Pulmonary artery endothelial cell (primary cell): ENCODE measurements at regions not wholly inside any gene's neighbourhood (a gene's known extent, or its start where the extent isn't known, plus 50 kb on each side); places are given as distances from the start of the nearest gene placed in this dataset.

ENCODE experiments used
- DNase-seq: peaks from one replicate; pipeline ENCODE4 v3.0.0-alpha.2; 2011; ENCODE audit warnings: low read depth, low spot score

DNA sequence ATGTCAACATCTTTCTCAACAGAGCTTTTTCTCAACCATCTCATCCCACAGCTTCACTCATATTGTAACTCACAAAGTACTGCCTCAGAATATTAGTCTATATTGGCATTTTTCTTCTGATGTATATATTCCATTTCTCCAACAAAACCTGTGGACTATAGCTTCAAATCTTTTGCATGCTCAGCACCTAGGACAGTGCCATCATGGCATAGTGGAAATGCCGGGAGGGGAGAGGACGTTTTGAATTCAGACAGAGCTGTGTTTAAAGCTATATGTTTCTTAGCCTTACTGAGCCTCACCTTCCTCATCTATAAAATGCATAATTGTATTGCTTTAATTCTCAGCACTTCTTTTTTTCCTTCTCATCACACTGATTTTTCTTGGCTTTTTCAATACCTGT is 452.6 kb downstream of the GALC start:
- no peak for DNase-seq

DNA sequence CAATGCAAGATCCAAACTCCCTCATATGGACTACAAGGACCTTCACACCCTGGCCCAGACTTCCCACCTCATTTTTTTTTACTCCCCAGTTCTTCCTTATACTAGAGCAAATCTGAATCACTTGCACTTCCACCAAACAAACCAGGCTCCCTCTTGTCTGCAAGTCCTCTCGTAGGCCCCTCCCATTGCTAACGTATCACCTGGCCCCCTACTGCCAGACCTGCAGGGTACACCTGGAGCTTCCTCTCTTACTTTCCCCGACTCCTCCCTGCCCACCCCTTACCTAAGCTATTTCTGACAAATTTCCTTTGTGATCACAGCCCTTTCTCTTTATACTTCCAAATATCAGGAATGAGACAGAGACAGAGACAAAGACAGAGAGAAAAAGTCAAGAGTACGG is 463.9 kb downstream of the GALC start:
- no peak for DNase-seq

DNA sequence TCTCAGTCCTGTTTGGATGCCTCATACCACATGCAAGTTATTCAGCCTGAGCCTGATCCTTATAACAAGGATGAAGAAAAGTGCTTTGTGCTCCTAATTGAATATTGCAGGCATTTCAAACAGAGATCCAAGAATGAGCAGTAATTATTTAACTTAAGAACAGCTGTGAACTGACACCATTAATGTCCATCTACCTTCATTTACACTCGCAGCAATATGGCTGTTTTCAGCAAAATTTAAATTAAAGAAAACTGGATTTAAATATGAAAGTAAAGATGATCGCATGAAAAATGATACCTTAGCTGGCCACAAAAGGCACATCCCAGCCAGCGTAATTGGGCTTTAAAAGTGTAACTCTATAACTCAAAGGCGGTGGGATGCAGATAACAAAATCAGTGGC is 466.3 kb downstream of the GALC start:
- DNase-seq: no peak

DNA sequence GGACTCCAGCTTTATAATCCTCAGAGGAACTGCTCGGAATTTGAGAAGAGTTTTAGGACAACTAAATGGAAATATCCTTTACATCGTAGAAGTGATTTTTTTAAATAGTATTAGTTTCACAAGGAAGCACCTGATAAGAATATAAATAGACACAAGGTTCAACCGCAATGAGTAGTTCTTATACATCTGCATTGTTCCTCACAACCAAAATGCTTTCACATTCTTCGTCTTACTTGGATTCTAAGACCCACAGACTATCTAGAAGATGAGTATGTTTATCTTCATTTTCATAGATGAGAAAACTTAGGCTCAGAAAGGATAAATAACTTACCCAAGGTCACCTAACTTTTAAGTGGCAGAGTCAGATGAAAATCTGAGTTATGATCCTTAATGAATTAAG is 469.0 kb downstream of the GALC start:
- DNase-seq: no peak

DNA sequence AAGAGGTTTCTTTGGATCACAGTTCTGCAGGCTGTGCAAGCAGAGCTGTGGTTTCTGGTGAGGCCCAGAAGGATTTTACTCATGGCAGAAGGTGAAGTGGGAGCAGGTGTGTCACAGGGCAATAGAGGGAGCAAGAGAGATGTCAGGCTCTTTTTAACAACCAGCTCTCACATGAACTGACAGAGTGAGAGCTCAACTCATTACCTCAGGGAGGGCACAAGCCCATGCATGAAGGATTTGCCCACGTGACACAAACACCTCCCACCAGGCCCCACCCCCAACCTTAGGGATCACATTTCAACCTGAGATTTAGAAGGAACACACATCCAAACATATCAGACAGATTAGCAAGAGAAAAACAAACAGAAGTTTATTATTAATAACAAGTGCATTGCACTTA is 470.4 kb downstream of the GALC start:
- DNase-seq: no peak

DNA sequence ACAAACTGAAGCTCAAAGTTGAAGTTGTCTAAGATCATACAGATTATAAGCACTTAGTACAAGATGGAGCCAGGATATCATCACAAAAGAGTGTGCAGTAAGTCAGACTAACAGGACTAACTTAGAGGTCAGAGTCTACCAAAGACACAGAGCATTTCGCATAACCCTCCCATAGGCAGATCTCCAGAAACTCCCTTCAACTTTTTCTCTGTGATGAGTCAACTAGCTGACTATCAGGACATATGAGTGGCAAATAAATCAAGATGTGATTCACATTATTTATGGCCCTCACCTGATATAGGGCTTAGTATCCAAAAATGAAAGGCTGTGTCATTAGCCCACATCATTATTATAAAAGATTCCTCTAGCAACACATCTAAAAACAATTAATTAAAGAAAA is 484.6 kb downstream of the GALC start:
- DNase-seq: no peak

DNA sequence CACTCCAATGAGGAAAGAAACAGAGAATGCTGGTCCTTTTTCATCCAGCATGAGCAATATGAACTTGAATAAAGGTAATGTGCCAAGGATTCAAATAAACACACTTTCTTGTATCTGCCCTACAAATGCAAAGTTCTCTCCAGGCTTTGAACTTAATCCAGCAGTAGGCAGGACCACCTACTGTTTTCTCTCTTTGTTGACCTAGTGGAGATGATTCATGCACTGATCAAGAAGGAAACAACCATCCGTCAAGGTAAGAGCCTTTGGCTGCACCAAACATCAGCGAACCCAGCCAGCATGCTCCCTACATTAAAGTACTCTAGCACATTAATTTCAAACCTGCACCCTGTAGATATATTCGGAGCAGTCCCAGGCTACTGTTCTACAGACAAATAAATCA is 489.3 kb downstream of the GALC start:
- DNase-seq: no peak

DNA sequence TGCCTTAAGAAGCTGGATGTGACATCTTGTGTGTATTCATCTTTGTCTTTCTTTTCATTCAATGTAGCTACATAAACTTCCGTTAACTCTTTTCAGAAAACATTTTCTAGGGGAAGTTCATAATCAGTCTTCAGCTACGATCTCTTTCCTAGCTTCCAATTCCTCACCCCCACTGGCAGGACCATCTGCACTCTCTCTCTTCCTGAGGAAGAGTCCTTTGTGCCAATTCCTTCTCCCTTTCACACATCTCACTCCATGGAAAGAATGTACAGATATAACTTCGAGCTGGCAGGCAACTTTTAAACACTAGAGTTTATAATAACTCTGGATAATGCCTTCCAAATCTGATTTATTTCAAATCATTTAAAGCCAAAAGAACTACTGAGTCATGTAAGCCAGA is 495.7 kb downstream of the GALC start:
- DNase-seq: no peak

DNA sequence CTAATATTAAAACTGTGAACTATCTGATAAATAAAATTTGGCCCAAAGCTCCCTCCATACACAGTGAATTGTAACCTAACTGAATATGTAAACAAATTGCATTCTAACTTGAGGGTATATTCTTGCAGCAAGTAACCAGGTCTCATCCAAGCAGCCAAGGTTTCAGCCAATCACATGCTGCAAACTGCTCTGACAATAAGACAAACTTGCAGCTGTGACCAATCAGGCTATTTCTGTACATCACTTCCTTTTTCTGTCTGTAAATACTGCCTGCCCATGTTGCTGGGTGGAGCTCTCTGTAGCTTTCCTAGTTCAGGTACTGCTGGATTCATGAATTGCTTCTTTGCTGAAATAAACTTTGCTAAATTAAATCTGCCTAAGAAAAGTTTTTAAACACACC is 499.0 kb downstream of the GALC start:
- DNase-seq: no peak

DNA sequence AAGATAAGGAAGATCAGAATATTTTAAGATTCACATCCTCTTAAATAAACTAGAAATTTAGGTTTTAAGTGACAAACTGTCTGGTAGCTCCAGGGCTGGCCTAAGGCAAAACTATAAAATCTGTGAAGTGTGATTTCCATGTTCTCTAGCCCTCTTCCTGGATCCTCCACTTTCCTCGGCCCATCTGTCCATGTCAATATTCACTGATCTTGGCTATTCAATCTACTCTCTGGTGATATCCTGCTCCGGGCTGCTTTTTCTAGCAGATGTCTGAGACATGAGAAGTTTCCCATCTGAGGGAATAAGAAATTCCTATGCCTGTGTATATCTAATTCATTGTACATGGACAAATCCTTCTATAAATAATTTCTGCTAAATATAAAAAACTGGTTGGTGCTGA is 500.4 kb downstream of the GALC start:
- no peak for DNase-seq

DNA sequence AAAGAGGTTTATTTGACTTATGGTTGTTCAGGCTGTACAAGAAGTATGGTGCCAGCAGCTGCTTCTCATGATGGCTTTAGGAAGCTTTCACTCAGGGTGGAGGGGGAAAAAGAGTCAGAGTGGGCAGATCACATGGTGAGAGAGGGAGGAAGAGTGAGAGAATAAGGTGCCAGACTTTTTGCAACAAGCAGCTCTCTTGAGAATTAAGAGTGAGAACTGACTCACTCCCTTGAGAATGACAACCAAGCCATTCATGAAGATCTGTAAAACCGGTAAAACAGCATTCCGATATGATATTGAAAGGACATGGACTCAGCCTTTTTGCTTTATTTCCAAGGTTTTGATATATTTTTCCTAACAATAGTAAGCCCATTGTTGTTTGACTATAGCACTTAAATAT is 501.2 kb downstream of the GALC start:
- DNase-seq: no peak

DNA sequence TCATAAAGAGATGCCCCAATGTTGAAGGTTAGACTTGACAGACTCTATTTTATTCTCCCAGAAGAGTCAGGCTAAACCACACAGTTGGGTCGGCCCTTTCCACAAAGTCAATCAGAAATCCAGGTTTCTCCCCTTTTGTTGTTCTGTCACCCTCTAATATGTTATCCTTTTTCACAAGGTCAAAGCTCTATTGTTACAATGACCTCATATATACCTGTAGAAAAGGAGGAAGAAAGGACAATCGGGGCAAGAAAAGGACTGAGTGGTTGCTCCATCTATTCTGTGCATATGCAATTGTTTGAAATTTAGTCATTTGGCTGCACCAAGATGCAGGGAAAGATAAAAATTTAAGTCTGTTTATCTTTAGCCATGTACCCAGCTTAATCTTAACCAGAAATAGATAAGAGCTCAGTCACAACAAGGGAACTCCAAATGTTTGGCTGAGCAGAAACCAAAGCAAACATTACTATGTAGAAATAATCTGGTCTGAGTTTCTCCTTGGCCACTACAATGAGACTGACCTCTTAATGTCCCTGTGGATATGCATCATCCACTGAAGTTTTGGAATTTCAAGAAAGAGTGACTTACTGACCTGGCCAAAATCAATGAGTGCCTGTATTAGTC is 503.7 kb downstream of the GALC start:
- no peak for DNase-seq

DNA sequence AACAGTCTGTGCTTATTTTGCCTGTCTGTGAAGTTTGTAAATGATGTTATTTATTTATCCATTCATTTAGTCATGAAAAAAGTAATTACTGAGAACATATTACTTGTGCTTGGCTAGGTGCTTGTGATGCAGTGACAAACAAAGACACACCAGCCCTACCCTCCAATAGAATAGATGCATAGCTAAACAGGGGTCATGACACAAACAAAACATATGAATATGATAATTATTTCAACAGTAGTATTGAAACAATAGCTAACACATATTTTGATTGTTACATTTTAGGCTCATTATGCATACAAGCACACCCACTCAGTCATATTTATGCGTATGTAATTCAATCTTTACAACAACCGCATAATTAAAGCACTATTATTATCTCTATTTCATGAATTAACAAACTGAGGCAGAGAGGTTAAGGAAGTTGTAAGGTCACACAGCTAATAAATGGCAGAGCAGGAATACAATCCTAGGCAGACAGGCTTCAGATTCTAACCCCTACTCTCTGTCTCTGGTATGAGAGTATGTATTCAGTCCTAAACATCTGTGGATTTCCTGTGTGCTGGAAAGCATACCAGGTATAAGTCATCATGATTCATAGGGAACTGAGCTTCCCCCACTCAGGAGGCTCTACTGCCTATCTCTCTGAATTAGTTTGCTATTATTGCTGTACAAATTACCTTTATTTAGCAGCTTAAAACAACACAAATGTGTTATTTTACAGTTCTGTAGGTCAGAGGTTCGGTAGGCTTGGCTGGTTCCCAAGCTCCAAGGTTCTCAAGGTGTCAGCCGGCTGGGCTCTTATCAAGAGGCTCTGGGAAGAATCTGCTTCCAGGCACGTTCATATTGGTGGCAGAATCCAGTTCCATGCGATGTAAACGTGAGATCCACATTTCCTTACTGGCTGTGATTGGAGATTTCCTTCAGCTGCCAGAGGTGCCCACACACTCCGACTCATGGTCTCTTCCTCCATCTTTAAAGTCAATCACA is 509.4 kb downstream of the GALC start:
- DNase-seq: no peak

DNA sequence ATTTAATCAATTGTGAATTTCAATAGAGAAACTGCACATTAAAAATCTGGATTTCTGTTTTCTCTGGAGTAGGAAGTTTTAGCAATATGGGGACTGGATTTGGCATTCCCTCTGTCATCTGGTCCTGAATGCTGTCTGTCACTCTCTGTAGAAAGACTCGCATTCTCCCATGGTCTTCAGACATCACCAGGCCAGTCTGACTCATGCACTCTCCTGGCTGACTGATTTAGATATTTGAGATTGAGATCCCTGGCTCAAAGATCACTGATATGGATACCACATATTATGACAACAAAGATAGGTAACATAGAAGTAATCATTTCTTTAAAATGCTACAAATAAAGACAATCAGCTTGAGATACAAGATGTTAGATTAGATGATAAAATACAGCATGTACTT is 524.5 kb downstream of the GALC start:
- no peak for DNase-seq

DNA sequence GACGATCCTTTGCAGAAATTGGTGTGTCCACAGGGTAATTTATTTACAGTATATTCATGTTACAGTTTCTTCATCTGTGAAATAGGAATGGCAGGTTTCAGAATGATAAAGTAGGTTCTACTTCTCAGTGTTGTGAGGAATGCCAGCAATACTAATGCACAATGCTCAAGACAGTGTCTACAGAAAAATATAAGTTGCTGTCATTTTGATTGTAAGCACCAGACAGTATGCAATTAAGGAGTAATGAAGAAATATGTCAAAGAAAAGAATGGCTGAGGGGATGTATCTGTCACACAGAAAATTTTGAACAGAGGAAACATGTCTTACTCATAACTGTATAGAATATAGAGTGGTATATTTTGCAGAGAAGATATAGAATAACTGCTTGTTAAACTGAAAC is 525.4 kb downstream of the GALC start:
- DNase-seq: no peak

DNA sequence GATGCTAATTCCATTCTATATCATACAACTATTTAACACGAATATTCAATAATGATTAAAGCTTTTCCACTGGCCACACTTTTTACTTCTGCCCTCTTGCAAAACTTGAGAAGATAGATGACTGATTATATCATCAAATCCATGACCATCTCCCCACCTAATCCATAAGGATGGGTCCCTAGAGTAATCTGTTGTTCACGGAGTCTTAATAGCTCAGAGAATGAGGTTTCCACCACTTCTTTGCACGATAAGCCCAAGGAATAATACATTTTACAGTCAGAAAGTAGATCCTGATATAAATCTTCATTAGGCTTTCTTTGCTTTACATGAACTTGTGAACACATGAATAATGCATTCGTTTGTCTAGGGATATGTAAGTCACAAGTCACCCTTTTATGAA is 527.2 kb downstream of the GALC start:
- no peak for DNase-seq

DNA sequence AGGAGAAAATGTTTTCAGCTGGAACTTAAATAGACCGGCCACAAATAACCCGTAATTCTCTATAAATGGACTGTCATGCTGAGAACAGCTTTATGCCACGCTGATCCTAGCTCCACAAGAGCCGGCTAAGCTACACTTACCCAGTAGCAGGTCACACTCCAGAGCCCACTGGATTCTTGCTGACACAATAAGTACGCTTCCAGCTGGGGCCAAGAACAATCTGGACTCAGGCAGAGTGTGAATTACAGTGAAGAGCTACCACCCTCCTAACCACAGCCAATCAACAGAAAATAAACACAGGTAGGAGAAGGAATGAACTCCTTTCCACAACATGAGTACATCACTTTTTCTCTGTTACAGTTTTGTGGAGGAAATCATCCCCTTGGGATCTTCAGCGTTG is 531.3 kb downstream of the GALC start:
- no peak for DNase-seq

DNA sequence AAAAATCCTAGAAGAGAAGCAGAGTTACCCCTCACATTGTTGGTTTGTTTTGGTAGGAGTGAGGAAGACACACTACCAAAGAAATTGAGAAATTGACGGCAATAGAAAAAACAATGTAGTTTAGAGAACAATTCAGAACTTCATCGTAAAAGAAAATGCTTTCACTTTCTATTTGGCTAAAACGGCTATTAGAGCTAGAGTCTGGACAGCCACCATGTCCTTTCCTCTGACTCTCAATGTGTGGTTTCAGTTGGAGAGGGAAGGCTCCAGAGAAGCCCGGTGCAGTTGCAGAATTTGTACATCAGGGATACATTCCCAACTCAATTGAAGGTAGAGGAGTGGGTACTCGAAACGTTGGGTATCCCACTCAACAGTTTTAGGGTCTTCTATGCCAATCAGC is 535.3 kb downstream of the GALC start:
- no peak for DNase-seq

DNA sequence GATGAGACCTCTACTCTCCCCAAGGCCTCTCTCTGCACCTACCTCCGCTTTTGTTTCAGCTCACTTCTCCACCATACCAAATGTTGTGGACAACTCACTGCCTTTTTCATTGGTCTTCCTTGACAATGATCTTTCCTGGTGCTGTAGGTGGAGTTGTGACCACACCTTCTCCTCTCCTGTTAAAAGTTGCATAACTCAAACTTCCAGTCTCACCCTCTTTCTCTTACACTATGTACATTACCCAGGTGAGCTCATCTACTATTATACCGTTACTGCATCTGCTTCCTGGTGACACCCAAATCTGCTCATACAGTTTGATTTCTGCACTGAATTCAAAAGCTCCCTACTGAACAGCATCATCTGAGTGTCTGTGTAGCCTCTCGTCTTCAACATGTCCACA is 542.8 kb downstream of the GALC start:
- DNase-seq: no peak

DNA sequence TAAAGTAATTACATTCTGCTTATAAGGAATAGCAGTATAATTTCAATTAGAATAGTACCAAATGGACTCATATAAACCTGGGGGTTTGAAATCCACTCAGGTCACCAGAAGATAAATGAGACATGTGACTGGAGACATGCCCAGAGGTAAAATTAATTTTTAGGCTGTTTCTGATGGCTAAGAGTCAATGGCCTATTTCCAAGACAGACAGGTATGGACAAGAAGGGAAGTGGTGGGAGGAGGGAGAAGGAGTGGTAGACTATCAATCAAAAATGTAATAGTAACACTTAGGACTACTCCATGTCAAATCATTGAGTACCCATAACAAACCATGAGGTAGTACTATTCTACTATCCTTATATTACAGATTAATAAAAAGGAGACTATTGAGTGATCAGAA is 544.0 kb downstream of the GALC start:
- no peak for DNase-seq

DNA sequence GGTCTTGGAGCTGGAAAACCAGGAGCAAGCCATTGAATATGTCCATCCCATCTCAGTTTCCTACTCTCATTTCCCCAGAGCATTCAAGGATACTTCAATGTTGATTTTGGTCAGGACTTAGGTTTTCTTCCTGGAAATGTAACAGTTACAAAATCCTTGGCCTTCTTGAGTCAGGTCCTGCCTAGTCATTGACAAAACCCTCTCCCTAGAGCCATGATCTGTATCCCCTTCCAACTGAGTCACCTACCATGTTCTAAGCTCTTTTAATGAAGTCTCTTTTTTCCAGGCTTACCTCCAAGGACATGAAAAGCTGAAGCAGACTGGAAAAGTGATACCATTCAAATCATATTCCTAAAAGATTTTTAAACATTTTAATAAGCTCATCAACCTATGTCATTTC is 549.2 kb downstream of the GALC start:
- no peak for DNase-seq

DNA sequence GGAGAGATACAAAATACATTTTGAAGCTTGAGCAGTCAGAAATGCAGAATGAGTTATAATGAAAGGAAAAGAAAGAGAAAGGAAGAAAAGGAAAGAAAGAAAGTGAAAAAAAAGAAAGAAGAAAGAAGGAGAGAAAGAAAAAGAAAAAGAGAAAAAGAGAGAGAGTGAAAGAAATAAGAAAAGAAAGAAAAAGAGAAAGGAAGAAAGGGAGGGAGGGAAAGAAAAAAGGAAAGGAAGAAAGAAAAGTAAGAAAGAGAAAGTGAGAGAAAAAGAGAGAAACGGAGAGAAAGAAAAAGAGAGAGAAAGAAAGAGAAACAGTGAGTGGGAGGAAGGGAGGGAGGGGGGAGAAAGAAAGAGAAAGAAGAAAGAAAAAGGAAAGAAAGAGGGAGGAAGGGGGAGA is 549.9 kb downstream of the GALC start:
- DNase-seq: no peak

DNA sequence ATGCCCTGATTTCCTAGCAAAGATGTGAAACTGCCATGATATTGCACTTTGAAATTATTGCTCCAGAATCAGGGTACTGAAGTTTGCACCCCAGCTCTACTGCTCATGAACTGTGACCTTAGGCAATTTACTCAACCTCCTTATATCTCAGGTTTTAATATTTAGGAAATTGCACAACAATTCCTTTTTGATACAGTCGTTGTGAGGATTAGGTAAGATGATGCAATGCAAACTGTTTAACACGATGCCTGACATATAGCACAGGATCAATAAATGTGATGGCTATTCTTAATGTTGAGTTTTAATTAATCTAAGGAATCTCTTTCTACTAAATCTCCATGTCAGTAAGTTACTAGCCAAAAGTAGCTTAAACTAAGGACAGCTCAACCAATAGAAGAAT is 555.8 kb downstream of the GALC start:
- DNase-seq: no peak
